ENCODE measurements at regions not wholly inside any gene's neighbourhood (a gene's known extent, or its start where the extent isn't known, plus 50 kb on each side); places are given as distances from the start of the nearest gene placed in this dataset.

DNA sequence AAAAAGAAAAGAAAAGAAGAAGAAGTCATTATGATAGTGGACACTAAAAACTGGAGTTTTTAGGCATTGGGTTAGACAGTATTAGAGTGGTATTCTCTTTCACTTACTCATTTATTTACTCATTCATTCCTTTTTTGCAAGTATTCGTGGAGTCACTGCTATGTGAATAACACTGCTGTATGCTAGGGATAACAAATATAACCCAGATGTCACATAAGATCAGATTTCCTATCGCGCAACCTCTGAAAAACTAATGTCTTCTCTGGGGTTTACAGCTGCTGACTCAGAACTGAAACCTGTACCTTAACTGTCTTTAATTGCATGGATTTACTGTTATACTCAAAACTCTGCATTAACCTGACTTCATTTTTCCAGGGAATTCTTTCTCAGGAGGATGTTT is 353.7 kb downstream of the LRIG3 start:
- CTCF ChIA-PET, result no interaction called here

GRCh38 chr12:58567189-58567588 is 353.1 kb downstream of the LRIG3 start:
- Histone ChIP-seq H3K9ac (ENCODE audit: low read length) (peak overlapping the region; percentile 34; the same call in 1 of the 2 replicates), H4K20me1 (ENCODE audit: low read length) (no peaks in the 10 kb centered on the region), H3K27me3 (ENCODE audit: low read length) (no peaks in the 10 kb centered on the region), H3K4me3 (ENCODE audit: low read length) (no peak overlapping the region), H3F3A (ENCODE audit: low read length, unreplicated experiment) (no peaks in the 10 kb centered on the region), H3K79me2 (ENCODE audit: low read length) (no peaks in the 10 kb centered on the region), H3K4me1 (ENCODE audit: insufficient read depth, low read length) (peaks cover 25% of the 10 kb centered on the region), H3K9me2 (replicated peaks; ENCODE audit: low read length) (no peaks in the 10 kb centered on the region), H3K36me3 (ENCODE audit: low read depth, low read length) (no peaks in the 10 kb centered on the region), H3K4me2 (ENCODE audit: low read length) (peak overlapping the region; percentile 47), H3K9me3 (ENCODE audit: low read length) (no peaks in the 10 kb centered on the region), H2AFZ (ENCODE audit: low read length) (no peak overlapping the region), H3K27ac (ENCODE audit: low read length) (peak overlapping the region; percentile 56)
- BruUV-seq (replicated peaks), result no TSS peak
- CTCF ChIA-PET, result no interaction called here
- no peak for DNase-seq
- intact Hi-C loops (cut with micrococcal nuclease), result loop anchor here (10.0 kb wide), 1 partner anchor 88 kb away; no protein-coding TSS in a partner anchor
- ATAC-seq, result no peak
- TF ChIP-seq EZH2 (IDR thresholded peaks at IDR 0.05; ENCODE audit: low read length, unreplicated experiment) (no peak), EZH2phosphoT487 (IDR thresholded peaks at IDR 0.05; ENCODE audit: borderline replicate concordance, low read length) (no peak)
- TF ChIP-seq, protein P1, sequence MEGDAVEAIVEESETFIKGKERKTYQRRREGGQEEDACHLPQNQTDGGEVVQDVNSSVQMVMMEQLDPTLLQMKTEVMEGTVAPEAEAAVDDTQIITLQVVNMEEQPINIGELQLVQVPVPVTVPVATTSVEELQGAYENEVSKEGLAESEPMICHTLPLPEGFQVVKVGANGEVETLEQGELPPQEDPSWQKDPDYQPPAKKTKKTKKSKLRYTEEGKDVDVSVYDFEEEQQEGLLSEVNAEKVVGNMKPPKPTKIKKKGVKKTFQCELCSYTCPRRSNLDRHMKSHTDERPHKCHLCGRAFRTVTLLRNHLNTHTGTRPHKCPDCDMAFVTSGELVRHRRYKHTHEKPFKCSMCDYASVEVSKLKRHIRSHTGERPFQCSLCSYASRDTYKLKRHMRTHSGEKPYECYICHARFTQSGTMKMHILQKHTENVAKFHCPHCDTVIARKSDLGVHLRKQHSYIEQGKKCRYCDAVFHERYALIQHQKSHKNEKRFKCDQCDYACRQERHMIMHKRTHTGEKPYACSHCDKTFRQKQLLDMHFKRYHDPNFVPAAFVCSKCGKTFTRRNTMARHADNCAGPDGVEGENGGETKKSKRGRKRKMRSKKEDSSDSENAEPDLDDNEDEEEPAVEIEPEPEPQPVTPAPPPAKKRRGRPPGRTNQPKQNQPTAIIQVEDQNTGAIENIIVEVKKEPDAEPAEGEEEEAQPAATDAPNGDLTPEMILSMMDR (conservative IDR thresholded peaks at IDR 0.05; ENCODE audit: low read depth, low read length), result no peak
- POLR2A ChIA-PET (ENCODE audit: unreplicated experiment), result no interaction called here

More for the DNA sequence above, 353.7 kb downstream of the LRIG3 start:
- H3K9me3 ChIP-seq (ENCODE audit: low read length), result no peaks in the 10 kb centered on the region
- no peaks in the 10 kb centered on the region for H3K79me2 ChIP-seq (ENCODE audit: low read length)
- intact Hi-C loops (cut with micrococcal nuclease), result loop anchor here (10.0 kb wide), 1 partner anchor 88 kb away; no protein-coding TSS in a partner anchor
- peaks cover 25% of the 10 kb centered on the region for H3K4me1 ChIP-seq (ENCODE audit: insufficient read depth, low read length)
- no peaks in the 10 kb centered on the region for H3K27me3 ChIP-seq (ENCODE audit: low read length)
- no peaks in the 10 kb centered on the region for H3K9me2 ChIP-seq (replicated peaks; ENCODE audit: low read length)
- H3K36me3 ChIP-seq (ENCODE audit: low read depth, low read length), result no peaks in the 10 kb centered on the region
- peak overlapping the region; percentile 47 for H3K4me2 ChIP-seq (ENCODE audit: low read length)
- H3K4me3 ChIP-seq (ENCODE audit: low read length), result no peak overlapping the region
- H3F3A ChIP-seq (ENCODE audit: low read length, unreplicated experiment), result no peaks in the 10 kb centered on the region
- no peaks in the 10 kb centered on the region for H4K20me1 ChIP-seq (ENCODE audit: low read length)
- ATAC-seq, result peak; percentile 95
- BruUV-seq (replicated peaks), result no TSS peak
- TF ChIP-seq EZH2 (IDR thresholded peaks at IDR 0.05; ENCODE audit: low read length, unreplicated experiment), result no peak
- TF ChIP-seq, protein P1 (conservative IDR thresholded peaks at IDR 0.05; ENCODE audit: low read depth, low read length), result no peak
- TF ChIP-seq EZH2phosphoT487 (IDR thresholded peaks at IDR 0.05; ENCODE audit: borderline replicate concordance, low read length), result no peak
- POLR2A ChIA-PET (ENCODE audit: unreplicated experiment), result no interaction called here
- no peak overlapping the region for H2AFZ ChIP-seq (ENCODE audit: low read length)
- no peak overlapping the region for H3K9ac ChIP-seq (ENCODE audit: low read length)
- H3K27ac ChIP-seq (ENCODE audit: low read length), result peak overlapping the region; percentile 66
- DNase-seq, result peak; percentile 90

DNA sequence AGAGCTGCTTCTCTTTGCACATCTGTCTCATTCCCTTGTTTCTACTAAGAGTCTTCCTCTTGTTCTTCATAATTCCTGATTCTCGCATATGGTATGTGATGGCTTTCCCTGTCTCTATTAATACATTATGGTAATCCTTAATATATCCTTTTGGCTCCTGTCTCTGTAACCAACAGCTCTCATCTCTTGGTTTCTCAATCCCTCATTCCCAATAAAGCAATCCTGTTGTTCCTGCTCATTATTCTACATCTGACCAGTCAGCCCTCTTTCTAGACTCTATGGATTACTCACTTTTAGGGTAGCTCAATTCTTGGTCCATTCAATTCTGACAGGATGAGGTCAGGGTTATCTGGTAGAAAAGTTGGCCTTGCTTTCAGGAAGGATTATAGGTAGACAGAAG is 349.9 kb downstream of the LRIG3 start:
- no peaks in the 10 kb centered on the region for H4K20me1 ChIP-seq (ENCODE audit: low read length)
- no peaks in the 10 kb centered on the region for H3K79me2 ChIP-seq (ENCODE audit: low read length)
- no peaks in the 10 kb centered on the region for H3K36me3 ChIP-seq (ENCODE audit: low read depth, low read length)
- H2AFZ ChIP-seq (ENCODE audit: low read length), result no peak overlapping the region
- no peaks in the 10 kb centered on the region for H3K9me2 ChIP-seq (replicated peaks; ENCODE audit: low read length)
- no peak overlapping the region for H3K27ac ChIP-seq (ENCODE audit: low read length)
- H3K9ac ChIP-seq (ENCODE audit: low read length), result no peak overlapping the region
- no peak overlapping the region for H3K4me3 ChIP-seq (ENCODE audit: low read length)
- no TSS peak for BruUV-seq (replicated peaks)
- CTCF ChIA-PET, result no interaction called here
- ATAC-seq (no peak), DNase-seq (no peak)
- peaks cover 20% of the 10 kb centered on the region for H3K4me1 ChIP-seq (ENCODE audit: insufficient read depth, low read length)
- H3F3A ChIP-seq (ENCODE audit: low read length, unreplicated experiment), result no peaks in the 10 kb centered on the region
- no peaks in the 10 kb centered on the region for H3K27me3 ChIP-seq (ENCODE audit: low read length)
- intact Hi-C loops (cut with micrococcal nuclease), result no loop called here
- POLR2A ChIA-PET (ENCODE audit: unreplicated experiment), result no interaction called here
- H3K4me2 ChIP-seq (ENCODE audit: low read length), result no peak overlapping the region
- TF ChIP-seq EZH2phosphoT487 (IDR thresholded peaks at IDR 0.05; ENCODE audit: borderline replicate concordance, low read length), result no peak
- TF ChIP-seq, protein P1 (conservative IDR thresholded peaks at IDR 0.05; ENCODE audit: low read depth, low read length), result no peak
- TF ChIP-seq EZH2 (IDR thresholded peaks at IDR 0.05; ENCODE audit: low read length, unreplicated experiment), result no peak
- H3K9me3 ChIP-seq (ENCODE audit: low read length), result no peaks in the 10 kb centered on the region
